Common myeloid progenitor, CD34-positive (primary cell): ENCODE measurements at regions not wholly inside any gene's neighbourhood (a gene's known extent, or its start where the extent isn't known, plus 50 kb on each side); places are given as distances from the start of the nearest gene placed in this dataset.
A peak's percentile ranks its signal among the peaks of the same experiment; 100 is the strongest.
"Not testable (repeated sequence)": the region's sequence is repeated elsewhere in the genome, so short reads cannot be mapped to it uniquely, and the experiment has no call there.

ENCODE experiments used
- CTCF ChIA-PET: fragments of 350-600 bp; sonication (Branson Sonifier 250); formaldehyde crosslinking; loops from one replicate; lab custom pipeline; 2021; ENCODE audit warnings: antibody characterized with exemption; lab: Charles Lee
- POLR2A ChIA-PET: fragments of 350-600 bp; sonication (Branson Sonifier 250); formaldehyde crosslinking; loops from one replicate; lab custom pipeline; 2021; ENCODE audit warnings: antibody characterized with exemption; lab: Charles Lee
- DNase-seq, 3 donors: peaks; one replicate each; pipeline versions ENCODE4 v3.0.0 to v3.0.0-alpha.2; 2013
- H3K27ac ChIP-seq, 2 experiments: 1 replicate in 1 of 2; 2 replicates in 1 of 2; pipeline ENCODE4 v1.7.0; 2013; ENCODE audit warnings: inconsistent platforms in 2 of 2, low read length in 2 of 2, mild to moderate bottlenecking in 2 of 2, low read depth in 1 of 2, moderate library complexity in 1 of 2; ENCODE audit not compliant: severe bottlenecking in 2 of 2, insufficient read depth in 1 of 2, poor library complexity in 1 of 2
- H3K27me3 ChIP-seq, 5 experiments: replicated peaks in 2 of 5; 1 replicate in 3 of 5; 2 replicates in 2 of 5; pipeline versions ENCODE4 v1.6.1 to v1.7.0; 2013; ENCODE audit warnings: low read length in 4 of 5, mild to moderate bottlenecking in 2 of 5, moderate library complexity in 2 of 5, inconsistent platforms in 1 of 5; ENCODE audit not compliant: insufficient read depth in 5 of 5, control insufficient read depth in 4 of 5
- H3K36me3 ChIP-seq, 4 experiments: 1 replicate in 2 of 4; 2 replicates in 2 of 4; pipeline versions ENCODE4 v1.6.1 to v1.7.0; 2013; ENCODE audit warnings: low read length in 3 of 4, control low read depth in 1 of 4, mild to moderate bottlenecking in 1 of 4; ENCODE audit not compliant: control insufficient read depth in 4 of 4, insufficient read depth in 4 of 4
- H3K4me1 ChIP-seq, 4 experiments: 1 replicate in 3 of 4; 2 replicates in 1 of 4; pipeline versions ENCODE4 v1.6.1 to v1.7.1; 2013; ENCODE audit warnings: low read length in 3 of 4, mild to moderate bottlenecking in 3 of 4, control low read depth in 1 of 4, inconsistent platforms in 1 of 4, moderate library complexity in 1 of 4; ENCODE audit not compliant: control insufficient read depth in 4 of 4, insufficient read depth in 4 of 4; ENCODE audit errors: control extremely low read depth in 1 of 4
- H3K4me3 ChIP-seq, 7 experiments: 1 replicate in 4 of 7; 2 replicates in 3 of 7; pipeline versions ENCODE4 v1.5.1 to v1.7.0; 2013; ENCODE audit warnings: mild to moderate bottlenecking in 7 of 7, low read length in 6 of 7, moderate library complexity in 6 of 7, inconsistent platforms in 2 of 7, low read depth in 2 of 7, control low read depth in 1 of 7; ENCODE audit not compliant: insufficient read depth in 4 of 7, control insufficient read depth in 1 of 7; ENCODE audit errors: extremely low read depth in 1 of 7
- H3K9me3 ChIP-seq, 5 experiments: 1 replicate in 4 of 5; 2 replicates in 1 of 5; pipeline versions ENCODE4 v1.6.1 to v1.7.1; 2013; ENCODE audit warnings: low read length in 4 of 5, mild to moderate bottlenecking in 2 of 5, inconsistent platforms in 1 of 5, low read depth in 1 of 5, moderate library complexity in 1 of 5; ENCODE audit not compliant: control insufficient read depth in 4 of 5, insufficient read depth in 2 of 5; ENCODE audit errors: control extremely low read depth in 1 of 5
- WGBS: methylation state at CpG from one replicate; pipeline ENCODE4 v1.1.5; 2013; ENCODE audit not compliant: insufficient coverage; 5-methylcytosine and 5-hydroxymethylcytosine counted together

DNA sequence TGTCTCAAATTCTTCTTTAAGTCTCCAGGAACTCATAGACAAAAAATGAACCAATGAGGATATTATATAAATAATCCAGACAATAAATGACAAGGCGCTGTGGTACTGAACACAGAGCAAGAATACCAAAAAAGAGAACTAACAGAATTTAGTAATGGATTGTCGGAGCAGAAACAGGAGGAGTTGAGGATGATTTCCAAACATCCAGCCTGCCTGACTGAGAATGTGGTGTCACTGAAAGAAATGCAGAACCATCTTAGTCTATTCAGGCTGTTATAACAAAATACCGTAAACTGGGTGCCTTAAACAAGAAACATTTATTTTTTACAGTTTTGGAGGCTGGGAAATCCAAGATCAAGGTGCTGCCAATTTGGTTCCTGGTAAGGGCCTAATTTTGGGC lies 79.7 kb downstream of the RGS2 start:
- POLR2A ChIA-PET = no interaction called here
- Histone ChIP-seq H3K4me1 (no peaks in the 10 kb centered on the region), H3K27me3 (no peaks in the 10 kb centered on the region), H3K4me3 (no peak overlapping the region), H3K27ac (no peak overlapping the region), H3K9me3 (peaks cover 0 to 7% (median 2%) of the 10 kb centered on the region in 5 experiments), H3K36me3 (no peaks in the 10 kb centered on the region)
- no peak for DNase-seq
- 67% methylated on average over 1 of the region's 3 CpGs for WGBS
- CTCF ChIA-PET = no interaction called here

DNA sequence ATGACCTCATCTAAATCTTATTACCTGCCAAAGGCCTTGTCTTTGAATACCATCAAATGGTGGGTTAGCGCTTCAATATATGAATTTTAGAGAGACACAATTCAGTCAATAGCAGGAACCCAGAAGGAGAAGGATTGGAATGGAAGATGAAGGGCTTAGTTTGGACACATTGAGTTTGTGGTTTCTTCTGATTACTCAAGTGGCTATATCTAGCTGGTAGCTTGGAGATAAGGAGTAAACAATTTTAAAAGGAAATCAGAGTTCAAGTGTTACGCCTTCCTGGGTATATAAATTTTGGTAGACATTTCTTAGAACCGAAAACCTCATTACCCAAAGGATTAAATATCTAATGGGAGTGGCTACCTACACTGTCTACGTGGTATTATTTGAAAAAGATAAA lies 80.2 kb downstream of the RGS2 start:
- H3K27ac ChIP-seq = no peak overlapping the region
- peak in 1 of 3 donors; percentile 20 for DNase-seq
- H3K4me1 ChIP-seq = no peaks in the 10 kb centered on the region
- POLR2A ChIA-PET = no interaction called here
- CTCF ChIA-PET = no interaction called here
- 100% methylated on average over 1 of the region's 4 CpGs for WGBS
- no peak overlapping the region for H3K4me3 ChIP-seq
- H3K36me3 ChIP-seq = no peaks in the 10 kb centered on the region
- no peaks in the 10 kb centered on the region for H3K27me3 ChIP-seq
- peaks cover 0 to 7% (median 2%) of the 10 kb centered on the region in 5 experiments for H3K9me3 ChIP-seq

DNA sequence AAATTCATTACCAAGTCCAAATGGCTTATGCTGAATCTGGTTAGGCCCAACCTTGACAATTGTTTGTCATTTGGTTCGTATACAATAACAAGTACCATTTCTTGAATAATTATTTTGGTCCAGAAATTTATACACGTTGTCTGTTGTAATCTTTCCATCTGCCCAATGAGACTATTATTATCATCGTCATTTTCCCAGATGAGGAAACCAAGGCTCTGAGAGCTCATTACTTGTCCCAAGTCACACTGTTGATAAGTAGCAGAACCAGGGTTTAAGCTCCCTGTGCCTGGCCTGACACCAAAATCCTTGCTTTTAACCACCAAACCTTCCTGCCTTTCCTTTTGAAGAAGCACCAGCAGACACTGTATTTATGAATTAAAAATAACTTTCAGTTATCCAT lies 81.3 kb downstream of the RGS2 start:
- 100% methylated on average over 3 of the region's 3 CpGs for WGBS
- POLR2A ChIA-PET = no interaction called here

DNA sequence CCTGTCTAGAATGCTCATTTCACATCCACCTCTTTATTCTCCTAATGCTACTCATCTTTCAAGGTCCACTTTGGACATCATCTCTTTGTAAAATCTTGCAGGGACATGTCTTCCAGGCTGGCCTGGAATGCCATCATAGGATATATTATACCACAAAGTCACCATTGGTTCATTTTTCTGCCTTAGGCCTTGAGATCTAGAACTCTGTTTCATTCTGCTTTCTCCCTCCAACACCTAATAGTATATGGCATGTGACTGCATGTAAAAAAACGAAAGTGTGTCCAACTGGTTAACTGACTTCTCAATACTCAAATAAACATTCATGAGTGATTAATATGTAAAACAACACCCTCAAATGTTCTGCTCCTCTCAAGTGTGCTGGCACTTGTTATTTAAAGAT lies 84.1 kb downstream of the RGS2 start:
- WGBS = no CpG with 5 or more reads among the region's 1 CpG
- POLR2A ChIA-PET = no interaction called here

More for the DNA sequence above, 81.3 kb downstream of the RGS2 start:
- no peak overlapping the region for H3K4me3 ChIP-seq
- no peaks in the 10 kb centered on the region for H3K27me3 ChIP-seq
- H3K27ac ChIP-seq = no peak overlapping the region
- CTCF ChIA-PET = no interaction called here
- no peaks in the 10 kb centered on the region for H3K36me3 ChIP-seq
- DNase-seq = no peak
- peaks cover 0 to 7% (median 2%) of the 10 kb centered on the region in 5 experiments for H3K9me3 ChIP-seq
- H3K4me1 ChIP-seq = no peaks in the 10 kb centered on the region

DNA sequence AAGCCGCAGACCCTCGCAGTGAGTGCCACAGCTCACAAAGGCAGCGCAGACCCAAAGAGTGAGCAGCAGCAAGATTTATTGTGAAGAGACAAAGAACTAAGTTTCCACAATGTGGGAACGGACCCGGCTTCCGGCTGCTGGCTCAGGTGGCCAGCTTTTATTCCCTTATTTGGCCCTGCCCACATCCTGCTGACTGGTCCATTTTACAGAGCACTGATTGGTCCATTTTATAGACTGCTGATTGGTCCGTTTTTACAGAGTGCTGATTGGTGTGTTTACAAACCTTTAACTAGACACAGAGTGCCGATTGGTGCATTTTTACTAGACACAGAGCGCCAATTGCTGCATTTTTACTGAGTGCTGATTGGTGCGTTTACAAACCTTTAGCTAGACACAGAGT lies 86.6 kb downstream of the RGS2 start:
- H3K36me3 ChIP-seq, CTCF ChIA-PET, H3K9me3 ChIP-seq, POLR2A ChIA-PET, H3K27me3 ChIP-seq, H3K4me1 ChIP-seq, H3K4me3 ChIP-seq, H3K27ac ChIP-seq, DNase-seq: not testable (repeated sequence)
- 97% methylated on average over 8 of the region's 10 CpGs for WGBS

More for the DNA sequence above, 84.1 kb downstream of the RGS2 start:
- no peaks in the 10 kb centered on the region for H3K4me1 ChIP-seq
- peaks cover 0 to 7% (median 2%) of the 10 kb centered on the region in 5 experiments for H3K9me3 ChIP-seq
- no peaks in the 10 kb centered on the region for H3K27me3 ChIP-seq
- H3K27ac ChIP-seq = no peak overlapping the region
- no peak overlapping the region for H3K4me3 ChIP-seq
- CTCF ChIA-PET = interaction anchor here (0.8 kb wide), 1 partner anchor 8 kb away, joined by 3 read pairs; no protein-coding TSS in a partner anchor
- no peak for DNase-seq
- no peaks in the 10 kb centered on the region for H3K36me3 ChIP-seq

DNA sequence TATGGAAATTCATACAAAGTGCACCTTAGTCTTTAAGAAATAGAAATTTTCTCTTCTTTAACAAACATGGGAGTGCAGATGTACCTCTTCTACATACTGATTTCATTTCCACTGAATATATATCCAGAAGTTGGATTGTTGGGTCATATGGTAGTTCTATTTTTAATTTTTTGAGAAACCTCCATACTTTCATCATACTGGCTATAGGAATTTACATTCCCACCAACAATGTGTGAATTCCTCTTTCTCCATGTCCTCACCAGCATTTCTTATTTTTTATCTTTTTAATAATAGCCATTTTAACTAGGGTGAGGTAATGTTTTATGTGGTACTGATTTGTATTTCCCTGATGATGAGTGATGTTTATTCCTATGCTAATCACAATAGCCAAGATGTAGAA lies 87.5 kb downstream of the RGS2 start:
- H3K27ac ChIP-seq = no peak overlapping the region
- H3K4me1 ChIP-seq = no peaks in the 10 kb centered on the region
- no peak overlapping the region for H3K4me3 ChIP-seq
- CTCF ChIA-PET = no interaction called here
- DNase-seq = no peak
- POLR2A ChIA-PET = no interaction called here
- no peaks in the 10 kb centered on the region for H3K36me3 ChIP-seq
- H3K27me3 ChIP-seq = no peaks in the 10 kb centered on the region
- H3K9me3 ChIP-seq = peaks cover 0 to 3% (median 0%) of the 10 kb centered on the region in 5 experiments

DNA sequence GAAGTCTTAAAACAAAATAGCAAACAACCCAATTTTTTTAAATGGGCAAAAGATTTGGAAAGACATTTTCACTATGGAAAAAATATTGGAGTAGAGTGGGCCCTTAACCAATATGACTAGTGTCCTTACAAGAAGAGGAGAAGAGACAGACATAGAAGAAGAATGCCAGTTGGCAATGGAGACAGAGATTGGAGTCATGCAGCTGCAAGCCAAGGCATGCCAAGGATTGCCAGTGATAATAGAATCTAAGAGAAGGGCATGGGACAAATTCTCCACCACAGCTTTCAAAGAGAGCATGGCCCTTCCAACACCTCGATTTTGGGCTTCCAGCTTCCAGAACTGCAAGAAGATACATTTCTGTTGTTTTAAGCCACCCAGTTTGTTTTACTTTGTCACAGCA lies 92.7 kb downstream of the RGS2 start:
- no CpG with 5 or more reads among the region's 1 CpG for WGBS
- CTCF ChIA-PET = interaction anchor here (1.2 kb wide), 1 partner anchor 9 kb away, joined by 3 read pairs; no protein-coding TSS in a partner anchor
- Histone ChIP-seq H3K4me1 (peaks cover 0 to 10% (median 3%) of the 10 kb centered on the region in 4 experiments), H3K9me3 (no peaks in the 10 kb centered on the region), H3K27ac (no peak overlapping the region), H3K27me3 (no peaks in the 10 kb centered on the region), H3K36me3 (no peaks in the 10 kb centered on the region), H3K4me3 (no peak overlapping the region)
- no peak for DNase-seq
- POLR2A ChIA-PET = no interaction called here
